HCT116 (cell line): ENCODE measurements at regions not wholly inside any gene's neighbourhood (a gene's known extent, or its start where the extent isn't known, plus 50 kb on each side); places are given as distances from the start of the nearest gene placed in this dataset.

ENCODE experiments used
- ATAC-seq: fragments of 200-7000 bp; cut with Tn5 transposase; 2 replicates; pipeline ENCODE4 v1.9.1; 2020; ENCODE audit warnings: mild to moderate bottlenecking, moderate library complexity
- BruUV-seq: library from RNA; stranded (reverse); fragments of 400-500 nt; replicated peaks from 2 replicates; lab custom pipeline; 2021; lab: Mats Ljungman, UMichigan
- CTCF ChIA-PET: fragments of 300-600 bp; sonication (Branson Sonifier 250); formaldehyde crosslinking; loops from one replicate; lab custom pipeline; 2021; ENCODE audit warnings: antibody characterized with exemption; lab: Charles Lee
- POLR2A ChIA-PET: fragments of 300-600, 350-600 bp; sonication (Branson Sonifier 250); formaldehyde crosslinking; loops from one replicate; lab custom pipeline; 2021; ENCODE audit warnings: antibody characterized with exemption; lab: Charles Lee
- RAD21 ChIA-PET, 2 experiments: fragments of 300-600 bp; sonication (Branson Sonifier 250); formaldehyde crosslinking; loops; one replicate each; lab custom pipeline; 2023; ENCODE audit warnings: low total read pairs in 2 of 2; ENCODE audit not compliant: uncharacterized antibody in 2 of 2, unreplicated experiment in 2 of 2, low non-redundant PET in 1 of 2; lab: Charles Lee
- DNase-seq: peaks from one replicate; pipeline ENCODE4 v3.0.0-alpha.2; 2010; ENCODE audit warnings: low read depth, low spot score
- H2AFZ ChIP-seq: fragments of 200-600 bp; shearing (Covaris generic), sonication (generic); 2 replicates; pipeline ENCODE4 v1.6.1; 2017; ENCODE audit warnings: low read depth, mixed run types, mixed read lengths, antibody characterized with exemption, low read length; ENCODE audit not compliant: poor library complexity, severe bottlenecking
- H3K27ac ChIP-seq: 2 replicates; pipeline ENCODE4 v1.5.1; 2012; ENCODE audit warnings: low read depth, low read length
- H3K27me3 ChIP-seq: fragments of 200-600 bp; sonication (generic); 2 replicates; pipeline ENCODE4 v1.6.1; 2016; ENCODE audit warnings: mixed run types, low read length, mixed read lengths; ENCODE audit not compliant: insufficient read depth
- H3K36me3 ChIP-seq, 2 experiments: fragments of 200-500 bp in 1 of 2; fragments of 200-600 bp in 1 of 2; sonication (Bioruptor generic) in 1 of 2; sonication (generic) in 1 of 2; 2 replicates each; pipeline versions ENCODE4 v1.5.1 to v1.6.1; 2014 to 2016; ENCODE audit warnings: low read length in 2 of 2, inconsistent platforms in 1 of 2, mixed read lengths in 1 of 2, mixed run types in 1 of 2; ENCODE audit not compliant: insufficient read depth in 2 of 2, control insufficient read depth in 1 of 2
- H3K4me1 ChIP-seq, 2 experiments: fragments of 200-600 bp in 1 of 2; sonication (generic) in 1 of 2; 2 replicates each; pipeline versions ENCODE4 v1.5.1 to v1.6.1; 2012 to 2017; ENCODE audit warnings: low read length in 2 of 2, inconsistent platforms in 1 of 2, mild to moderate bottlenecking in 1 of 2, mixed read lengths in 1 of 2, mixed run types in 1 of 2, moderate library complexity in 1 of 2; ENCODE audit not compliant: insufficient read depth in 2 of 2, control insufficient read depth in 1 of 2
- H3K4me2 ChIP-seq: fragments of 200-600 bp; sonication (generic); 2 replicates; pipeline ENCODE4 v1.6.1; 2017; ENCODE audit warnings: mixed run types, low read length, mixed read lengths
- H3K4me3 ChIP-seq, 2 experiments: fragments of 200-600 bp in 1 of 2; sonication (generic) in 1 of 2; replicated peaks in 1 of 2; 2 replicates each; pipeline ENCODE4 v1.5.1; 2011 to 2016; ENCODE audit warnings: low read length in 2 of 2, control low read depth in 1 of 2, low read depth in 1 of 2, mild to moderate bottlenecking in 1 of 2, mixed read lengths in 1 of 2, mixed run types in 1 of 2
- H3K79me2 ChIP-seq: fragments of 200-600 bp; sonication (generic); 2 replicates; pipeline ENCODE4 v1.6.1; 2017; ENCODE audit warnings: mild to moderate bottlenecking, mixed run types, low read length, moderate library complexity, mixed read lengths; ENCODE audit not compliant: insufficient read depth
- H3K9ac ChIP-seq: fragments of 200-600 bp; sonication (generic); 2 replicates; pipeline ENCODE4 v1.6.1; 2016; ENCODE audit warnings: low read length, mixed read lengths
- H3K9me2 ChIP-seq: fragments of 200-600 bp; sonication (generic), shearing (Covaris generic); 2 replicates; pipeline ENCODE4 v1.6.1; 2017; ENCODE audit warnings: mixed run types, mild to moderate bottlenecking, moderate library complexity; ENCODE audit not compliant: insufficient read depth
- H3K9me3 ChIP-seq, 2 experiments: fragments of 200-500 bp in 1 of 2; fragments of 200-600 bp in 1 of 2; sonication (Bioruptor generic) in 1 of 2; sonication (generic) in 1 of 2; 2 replicates each; pipeline ENCODE4 v1.6.1; 2014 to 2017; ENCODE audit warnings: low read length in 2 of 2, mixed read lengths in 2 of 2, inconsistent platforms in 1 of 2, low read depth in 1 of 2, mild to moderate bottlenecking in 1 of 2, mixed run types in 1 of 2, moderate library complexity in 1 of 2; ENCODE audit not compliant: control insufficient read depth in 1 of 2, insufficient read depth in 1 of 2
- H4K20me1 ChIP-seq: fragments of 200-600 bp; sonication (generic), shearing (Covaris generic); 2 replicates; pipeline ENCODE4 v1.6.1; 2017; ENCODE audit warnings: mixed run types, mild to moderate bottlenecking, moderate library complexity; ENCODE audit not compliant: insufficient read depth
- CBX3 ChIP-seq: IDR thresholded peaks from 2 replicates; pipeline ENCODE4 v1.6.1; 2012; ENCODE audit warnings: low read depth
- CEBPB ChIP-seq: IDR thresholded peaks from 2 replicates; pipeline ENCODE4 v1.6.1; 2012; ENCODE audit warnings: low read depth
- EGR1 ChIP-seq: IDR thresholded peaks from 2 replicates; pipeline ENCODE4 v1.6.1; 2012; ENCODE audit warnings: low read depth
- ELF1 ChIP-seq: IDR thresholded peaks from 2 replicates; pipeline ENCODE4 v1.6.1; 2012; ENCODE audit warnings: low read depth, borderline replicate concordance
- EZH2phosphoT487 ChIP-seq: fragments of 200-600 bp; IDR thresholded peaks from 2 replicates; pipeline ENCODE4 v1.6.1; 2018; ENCODE audit warnings: antibody characterized with exemption, borderline replicate concordance
- POLR2AphosphoS5 ChIP-seq: IDR thresholded peaks from 2 replicates; pipeline ENCODE4 v1.6.1; 2011; ENCODE audit warnings: mild to moderate bottlenecking, low read depth, low read length, moderate library complexity
- RAD21 ChIP-seq: IDR thresholded peaks from 2 replicates; pipeline ENCODE4 v1.6.1; 2012; ENCODE audit warnings: low read depth, mild to moderate bottlenecking
- SIN3A ChIP-seq: IDR thresholded peaks from 2 replicates; pipeline ENCODE4 v1.6.1; 2012; ENCODE audit warnings: low read depth
- SP1 ChIP-seq: IDR thresholded peaks from 2 replicates; pipeline ENCODE4 v1.6.1; 2012; ENCODE audit warnings: low read depth
- SRF ChIP-seq: IDR thresholded peaks from 2 replicates; pipeline ENCODE4 v1.6.1; 2012; ENCODE audit warnings: low read depth
- YY1 ChIP-seq: IDR thresholded peaks from 2 replicates; pipeline ENCODE4 v1.6.1; 2011; ENCODE audit warnings: low read length, low read depth, moderate library complexity, mild to moderate bottlenecking; ENCODE audit not compliant: insufficient replicate concordance; ENCODE audit errors: extremely low read depth
- ZFX ChIP-seq: fragments of 450-650 bp; IDR thresholded peaks from 2 replicates; pipeline ENCODE4 v1.6.1; 2017
- ZNF274 ChIP-seq: fragments of 200-500 bp; sonication (Bioruptor generic); IDR thresholded peaks from 2 replicates; pipeline ENCODE4 v1.6.1; 2014; ENCODE audit warnings: mild to moderate bottlenecking, low read depth, low read length, inconsistent platforms
- intact Hi-C: fragments of 100-400 bp; cut with micrococcal nuclease; formaldehyde crosslinking; loops from 2 replicates; pipeline ENCODE4 v1.10.0; 2022
- TF ChIP-seq, protein P1 (sequence below): IDR thresholded peaks from 2 replicates; pipeline ENCODE4 v1.6.1; 2012
- TF ChIP-seq, protein P2 (sequence below), 3 experiments: fragments of 200-600 bp in 1 of 3; sonication (generic) in 1 of 3; IDR thresholded peaks in 2 of 3; conservative IDR thresholded peaks in 1 of 3; 2 replicates each; pipeline ENCODE4 v1.5.1; 2012 to 2017; ENCODE audit warnings: low read depth in 2 of 3, low read length in 2 of 3, antibody characterized with exemption in 1 of 3, borderline replicate concordance in 1 of 3, control low read depth in 1 of 3, mild to moderate bottlenecking in 1 of 3, mixed read lengths in 1 of 3, mixed run types in 1 of 3, moderate library complexity in 1 of 3; ENCODE audit not compliant: insufficient read depth in 1 of 3
- TF ChIP-seq, protein P3 (sequence below): IDR thresholded peaks from 2 replicates; pipeline ENCODE4 v1.6.1; 2011; ENCODE audit warnings: mild to moderate bottlenecking, low read length, moderate library complexity; ENCODE audit not compliant: insufficient replicate concordance; ENCODE audit errors: extremely low read depth

DNA sequence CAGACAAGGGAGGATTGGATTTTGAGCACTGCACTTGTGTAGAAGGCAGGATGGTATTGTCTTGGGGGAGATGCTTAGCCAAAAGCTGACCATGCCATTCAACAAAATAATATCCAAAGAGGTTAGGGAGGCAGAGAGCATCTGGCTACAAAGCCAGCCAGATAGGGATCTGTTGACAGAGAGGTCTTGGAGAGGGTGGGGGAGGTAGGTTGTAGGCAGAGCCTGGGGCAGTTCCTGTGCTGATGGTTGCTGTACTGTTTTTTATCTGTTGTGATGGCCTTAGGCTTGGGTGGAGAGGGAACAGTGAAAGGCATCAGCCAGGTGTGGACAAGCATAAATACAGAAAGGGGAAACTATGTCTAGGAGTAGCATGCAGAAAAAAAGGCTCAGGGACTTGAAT is 100.9 kb downstream of the AQP4 start:
- DNase-seq = no peak
- Histone ChIP-seq H3K4me2 (no peak overlapping the region), H3K36me3 (no peaks in the 10 kb centered on the region), H3K9me3 (no peaks in the 10 kb centered on the region), H3K27me3 (peaks cover under 1% of the 10 kb centered on the region; the same call in 1 of the 2 replicates), H3K9me2 (no peaks in the 10 kb centered on the region), H3K27ac (no peak overlapping the region), H3K4me1 (no peaks in the 10 kb centered on the region), H3K4me3 (no peak overlapping the region), H3K9ac (no peak overlapping the region), H2AFZ (no peak overlapping the region), H4K20me1 (no peaks in the 10 kb centered on the region), H3K79me2 (no peaks in the 10 kb centered on the region)
- CTCF ChIA-PET = no interaction called here
- intact Hi-C loops = no loop called here
- no peak for TF ChIP-seq CBX3
- TF ChIP-seq SRF = no peak
- no peak for TF ChIP-seq SP1
- TF ChIP-seq RAD21 = no peak
- no peak for TF ChIP-seq ZFX
- TF ChIP-seq, protein P1, sequence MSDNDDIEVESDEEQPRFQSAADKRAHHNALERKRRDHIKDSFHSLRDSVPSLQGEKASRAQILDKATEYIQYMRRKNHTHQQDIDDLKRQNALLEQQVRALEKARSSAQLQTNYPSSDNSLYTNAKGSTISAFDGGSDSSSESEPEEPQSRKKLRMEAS = no peak
- TF ChIP-seq SIN3A = no peak
- TF ChIP-seq YY1 = no peak
- TF ChIP-seq, protein P2, sequence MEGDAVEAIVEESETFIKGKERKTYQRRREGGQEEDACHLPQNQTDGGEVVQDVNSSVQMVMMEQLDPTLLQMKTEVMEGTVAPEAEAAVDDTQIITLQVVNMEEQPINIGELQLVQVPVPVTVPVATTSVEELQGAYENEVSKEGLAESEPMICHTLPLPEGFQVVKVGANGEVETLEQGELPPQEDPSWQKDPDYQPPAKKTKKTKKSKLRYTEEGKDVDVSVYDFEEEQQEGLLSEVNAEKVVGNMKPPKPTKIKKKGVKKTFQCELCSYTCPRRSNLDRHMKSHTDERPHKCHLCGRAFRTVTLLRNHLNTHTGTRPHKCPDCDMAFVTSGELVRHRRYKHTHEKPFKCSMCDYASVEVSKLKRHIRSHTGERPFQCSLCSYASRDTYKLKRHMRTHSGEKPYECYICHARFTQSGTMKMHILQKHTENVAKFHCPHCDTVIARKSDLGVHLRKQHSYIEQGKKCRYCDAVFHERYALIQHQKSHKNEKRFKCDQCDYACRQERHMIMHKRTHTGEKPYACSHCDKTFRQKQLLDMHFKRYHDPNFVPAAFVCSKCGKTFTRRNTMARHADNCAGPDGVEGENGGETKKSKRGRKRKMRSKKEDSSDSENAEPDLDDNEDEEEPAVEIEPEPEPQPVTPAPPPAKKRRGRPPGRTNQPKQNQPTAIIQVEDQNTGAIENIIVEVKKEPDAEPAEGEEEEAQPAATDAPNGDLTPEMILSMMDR (IDR thresholded peaks at IDR 0.05 in 2 of 3, conservative IDR thresholded peaks at IDR 0.05 in 1 of 3; ENCODE audit: borderline replicate concordance in 1 of 3, insufficient read depth in 1 of 3, low read depth in 2 of 3, low read length in 2 of 3) = no peak
- no peak for TF ChIP-seq EGR1
- TF ChIP-seq EZH2phosphoT487 = no peak
- TF ChIP-seq CEBPB = no peak
- TF ChIP-seq ZNF274 = no peak
- TF ChIP-seq ELF1 = no peak
- no peak for TF ChIP-seq POLR2AphosphoS5
- TF ChIP-seq, protein P3, sequence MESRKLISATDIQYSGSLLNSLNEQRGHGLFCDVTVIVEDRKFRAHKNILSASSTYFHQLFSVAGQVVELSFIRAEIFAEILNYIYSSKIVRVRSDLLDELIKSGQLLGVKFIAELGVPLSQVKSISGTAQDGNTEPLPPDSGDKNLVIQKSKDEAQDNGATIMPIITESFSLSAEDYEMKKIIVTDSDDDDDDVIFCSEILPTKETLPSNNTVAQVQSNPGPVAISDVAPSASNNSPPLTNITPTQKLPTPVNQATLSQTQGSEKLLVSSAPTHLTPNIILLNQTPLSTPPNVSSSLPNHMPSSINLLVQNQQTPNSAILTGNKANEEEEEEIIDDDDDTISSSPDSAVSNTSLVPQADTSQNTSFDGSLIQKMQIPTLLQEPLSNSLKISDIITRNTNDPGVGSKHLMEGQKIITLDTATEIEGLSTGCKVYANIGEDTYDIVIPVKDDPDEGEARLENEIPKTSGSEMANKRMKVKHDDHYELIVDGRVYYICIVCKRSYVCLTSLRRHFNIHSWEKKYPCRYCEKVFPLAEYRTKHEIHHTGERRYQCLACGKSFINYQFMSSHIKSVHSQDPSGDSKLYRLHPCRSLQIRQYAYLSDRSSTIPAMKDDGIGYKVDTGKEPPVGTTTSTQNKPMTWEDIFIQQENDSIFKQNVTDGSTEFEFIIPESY = no peak
- ATAC-seq = no peak
- POLR2A ChIA-PET = no interaction called here
- no TSS peak for BruUV-seq
- RAD21 ChIA-PET = no interaction called here
